Neural progenitor cell (in vitro differentiated cells): ENCODE measurements at regions not wholly inside any gene's neighbourhood (a gene's known extent, or its start where the extent isn't known, plus 50 kb on each side); places are given as distances from the start of the nearest gene placed in this dataset.

Experiments
- DNase-seq: peaks from one replicate; pipeline ENCODE4 v3.0.0-alpha.2; 2016; ENCODE audit warnings: low spot score
- H2AFZ ChIP-seq: fragments of 200-600 bp; sonication (generic); replicated peaks from 2 replicates; pipeline ENCODE4 v1.6.1; 2016; ENCODE audit warnings: antibody characterized with exemption
- H3F3A ChIP-seq: fragments of 200-600 bp; sonication (generic); 2 replicates; pipeline ENCODE4 v1.6.1; 2016; ENCODE audit warnings: antibody characterized with exemption, low read depth
- H3K27ac ChIP-seq: fragments of 200-600 bp; sonication (generic); 2 replicates; pipeline ENCODE4 v1.5.1; 2016; ENCODE audit warnings: mild to moderate bottlenecking
- H3K27me3 ChIP-seq: fragments of 200-600 bp; sonication (generic); 2 replicates; pipeline ENCODE4 v1.6.1; 2016; ENCODE audit warnings: mild to moderate bottlenecking, moderate library complexity
- H3K36me3 ChIP-seq: fragments of 200-600 bp; sonication (generic); 2 replicates; pipeline ENCODE4 v1.5.1; 2016
- H3K4me1 ChIP-seq: fragments of 200-600 bp; sonication (generic); 2 replicates; pipeline ENCODE4 v1.6.1; 2016; ENCODE audit warnings: mixed run types
- H3K4me2 ChIP-seq: fragments of 200-600 bp; sonication (generic); 2 replicates; pipeline ENCODE4 v1.6.1; 2016
- H3K4me3 ChIP-seq: fragments of 200-600 bp; sonication (generic); 2 replicates; pipeline ENCODE4 v1.5.1; 2016
- H3K79me2 ChIP-seq: fragments of 200-600 bp; sonication (generic); 2 replicates; pipeline ENCODE4 v1.6.1; 2016; ENCODE audit warnings: low read depth
- H3K9ac ChIP-seq: fragments of 200-600 bp; sonication (generic); 2 replicates; pipeline ENCODE4 v1.6.1; 2016
- H3K9me3 ChIP-seq: fragments of 200-600 bp; sonication (generic); 2 replicates; pipeline ENCODE4 v1.5.1; 2016; ENCODE audit warnings: low read depth
- H4K20me1 ChIP-seq: fragments of 200-600 bp; sonication (generic); 2 replicates; pipeline ENCODE4 v1.6.1; 2016; ENCODE audit warnings: low read depth
- H3K27ac Mint-ChIP-seq: 3 replicates; pipeline ENCODE4 v1.8.0; 2021; ENCODE audit warnings: mixed read lengths
- H3K27me3 Mint-ChIP-seq: 2 replicates; pipeline ENCODE4 v1.8.0; 2022; ENCODE audit warnings: low read depth, mild to moderate bottlenecking, inconsistent platforms, moderate library complexity, mixed read lengths; ENCODE audit not compliant: insufficient read depth
- H3K36me3 Mint-ChIP-seq: 3 replicates; pipeline ENCODE4 v1.8.0; 2021; ENCODE audit warnings: mixed read lengths
- H3K4me1 Mint-ChIP-seq: 3 replicates; pipeline ENCODE4 v1.8.0; 2021; ENCODE audit warnings: mixed read lengths
- H3K4me3 Mint-ChIP-seq: 3 replicates; pipeline ENCODE4 v1.8.0; 2021; ENCODE audit warnings: mild to moderate bottlenecking, moderate library complexity, mixed read lengths
- H3K9me3 Mint-ChIP-seq: 3 replicates; pipeline ENCODE4 v1.8.0; 2020; ENCODE audit warnings: mixed read lengths
- CTCF ChIP-seq: fragments of 200-600 bp; sonication (generic); IDR thresholded peaks from 2 replicates; pipeline ENCODE4 v1.5.1; 2017; ENCODE audit warnings: antibody characterized with exemption, mild to moderate bottlenecking
- EZH2 ChIP-seq: fragments of 200-600 bp; sonication (generic); IDR thresholded peaks from 2 replicates; pipeline ENCODE4 v1.6.1; 2017; ENCODE audit warnings: antibody characterized with exemption, mild to moderate bottlenecking, moderate library complexity
- EZH2phosphoT487 ChIP-seq: fragments of 200-600 bp; sonication (generic); IDR thresholded peaks from 2 replicates; pipeline ENCODE4 v1.6.1; 2017; ENCODE audit warnings: antibody characterized with exemption

- H3K36me3 ChIP-seq, result no peaks in the 10 kb centered on the region
- Mint-ChIP-seq H3K27me3 (peaks cover 9% of the 10 kb centered on the region), H3K4me1 (peaks cover 24% of the 10 kb centered on the region), H3K36me3 (no peaks in the 10 kb centered on the region), H3K27ac (peak overlapping the region; percentile 61), H3K4me3 (no peak overlapping the region), H3K9me3 (no peaks in the 10 kb centered on the region)
- no peak overlapping the region for H3K27ac ChIP-seq
- peaks cover 9% of the 10 kb centered on the region for H3K4me1 ChIP-seq
- no peaks in the 10 kb centered on the region for H4K20me1 ChIP-seq
- H3F3A ChIP-seq, result no peaks in the 10 kb centered on the region
- TF ChIP-seq CTCF, result no peak
- no peak for TF ChIP-seq EZH2phosphoT487
- TF ChIP-seq EZH2, result no peak
- H3K79me2 ChIP-seq, result no peaks in the 10 kb centered on the region
- H3K4me2 ChIP-seq, result no peak overlapping the region
- H3K4me3 ChIP-seq, result no peak overlapping the region
- no peak overlapping the region for H3K9ac ChIP-seq
- no peak for DNase-seq
- no peaks in the 10 kb centered on the region for H3K27me3 ChIP-seq
- H2AFZ ChIP-seq, result no peak overlapping the region
- no peaks in the 10 kb centered on the region for H3K9me3 ChIP-seq
Measured at GRCh38 chr15:46278486-46279090, 643.8 kb downstream of the SQOR start.

- Histone ChIP-seq H4K20me1 (no peaks in the 10 kb centered on the region), H3K27me3 (no peaks in the 10 kb centered on the region), H3K9me3 (no peaks in the 10 kb centered on the region), H3K4me3 (no peak overlapping the region), H3K4me2 (no peak overlapping the region), H3K9ac (no peak overlapping the region), H3K79me2 (no peaks in the 10 kb centered on the region), H3K36me3 (no peaks in the 10 kb centered on the region), H3K27ac (no peak overlapping the region), H3K4me1 (peaks cover 9% of the 10 kb centered on the region), H3F3A (no peaks in the 10 kb centered on the region), H2AFZ (no peak overlapping the region)
- Mint-ChIP-seq H3K9me3 (peaks cover 7% of the 10 kb centered on the region), H3K4me3 (no peak overlapping the region), H3K27ac (no peak overlapping the region), H3K4me1 (peaks cover 24% of the 10 kb centered on the region), H3K27me3 (peaks cover 6% of the 10 kb centered on the region), H3K36me3 (no peaks in the 10 kb centered on the region)
- no peak for TF ChIP-seq EZH2phosphoT487
- peak; percentile 52 for TF ChIP-seq CTCF
- peak; percentile 54 for DNase-seq
Measured at GRCh38 chr15:46280762-46281542, 646.1 kb downstream of the SQOR start.

GRCh38 chr15:46293550-46293949 lies 658.7 kb downstream of the SQOR start:
- H3K4me2 ChIP-seq, result no peak overlapping the region
- DNase-seq, result no peak
- Mint-ChIP-seq H3K36me3 (no peaks in the 10 kb centered on the region), H3K27ac (no peak overlapping the region), H3K27me3 (peaks cover 5% of the 10 kb centered on the region), H3K4me3 (no peak overlapping the region), H3K9me3 (peaks cover 8% of the 10 kb centered on the region), H3K4me1 (peaks cover 26% of the 10 kb centered on the region)
- peaks cover 22% of the 10 kb centered on the region for H3F3A ChIP-seq
- TF ChIP-seq CTCF (peak; percentile 9), EZH2phosphoT487 (no peak)
- H3K79me2 ChIP-seq, result no peaks in the 10 kb centered on the region
- H3K9me3 ChIP-seq, result no peaks in the 10 kb centered on the region
- no peaks in the 10 kb centered on the region for H4K20me1 ChIP-seq
- no peak overlapping the region for H3K27ac ChIP-seq
- peak overlapping the region; percentile 80 for H2AFZ ChIP-seq
- no peak overlapping the region for H3K9ac ChIP-seq
- H3K27me3 ChIP-seq, result no peaks in the 10 kb centered on the region
- peaks cover 34% of the 10 kb centered on the region for H3K4me1 ChIP-seq
- no peak overlapping the region for H3K4me3 ChIP-seq
- no peaks in the 10 kb centered on the region for H3K36me3 ChIP-seq
